K562 (cell line): ENCODE measurements at regions not wholly inside any gene's neighbourhood (a gene's known extent, or its start where the extent isn't known, plus 50 kb on each side); places are given as distances from the start of the nearest gene placed in this dataset.

ENCODE experiments used
- ATAC-seq: fragments of 200-7000 bp; cut with Tn5 transposase; 3 replicates; pipeline ENCODE4 v1.9.1; 2020; ENCODE audit warnings: moderate library complexity
- BruUV-seq: library from RNA; stranded (reverse); fragments of 400-500 nt; replicated peaks from 2 replicates; lab custom pipeline; 2021; lab: Mats Ljungman, UMichigan
- CTCF ChIA-PET: fragments of 300-600 bp; formaldehyde crosslinking; extraction: SDS; loops from one replicate; lab custom pipeline; 2021; ENCODE audit warnings: low intra/inter-chr PET ratio; lab: Yijun Ruan, JAX
- POLR2A ChIA-PET: fragments of 300-600, 350-650 bp; sonication (Branson Sonifier 250); formaldehyde crosslinking; extraction: SDS; loops from one replicate; lab custom pipeline; 2021; ENCODE audit warnings: antibody characterized with exemption, inconsistent platforms; lab: Yijun Ruan, JAX
- DNase-seq, 4 experiments: peaks; one replicate each; pipeline versions ENCODE4 v3.0.0 to v3.0.0-alpha.2; 2011 to 2018; ENCODE audit warnings: low spot score in 3 of 4, mixed read lengths in 3 of 4; ENCODE audit errors: extremely low read depth in 1 of 4
- FAIRE-seq: peaks from 2 replicates; lab custom pipeline; 2011; peaks lifted over from hg19 to GRCh38; lab: Jason Lieb, UNC
- H2AFZ ChIP-seq: 2 replicates; pipeline ENCODE4 v1.6.0; 2011; ENCODE audit warnings: low read depth, low read length, control low read depth, inconsistent platforms
- H3K27ac ChIP-seq: fragments of 200-600 bp; 3 replicates; pipeline ENCODE4 v1.8.0; 2011; ENCODE audit warnings: low read depth, mild to moderate bottlenecking, control low read depth, inconsistent platforms, low read length, moderate library complexity, mixed read lengths; ENCODE audit errors: extremely low read depth
- H3K27me3 ChIP-seq, 2 experiments: fragments of 300-600 bp in 1 of 2; 2 replicates in 1 of 2; 3 replicates in 1 of 2; pipeline versions ENCODE4 v1.6.0 to v1.8.0; 2011; ENCODE audit warnings: inconsistent platforms in 2 of 2, low read length in 2 of 2, mild to moderate bottlenecking in 1 of 2, mixed read lengths in 1 of 2, moderate library complexity in 1 of 2; ENCODE audit not compliant: control insufficient read depth in 2 of 2, insufficient read depth in 2 of 2
- H3K36me3 ChIP-seq: fragments of 300-600 bp; 3 replicates; pipeline ENCODE4 v1.8.0; 2011; ENCODE audit warnings: mild to moderate bottlenecking, low read length, inconsistent platforms; ENCODE audit not compliant: control insufficient read depth, insufficient read depth
- H3K4me1 ChIP-seq, 2 experiments: fragments of 200-600 bp in 1 of 2; replicated peaks in 1 of 2; 2 replicates in 1 of 2; 3 replicates in 1 of 2; pipeline versions ENCODE4 v1.5.1 to v1.8.0; 2011; ENCODE audit warnings: inconsistent platforms in 2 of 2, low read length in 2 of 2, mild to moderate bottlenecking in 1 of 2, mixed read lengths in 1 of 2, moderate library complexity in 1 of 2; ENCODE audit not compliant: control insufficient read depth in 2 of 2, insufficient read depth in 2 of 2
- H3K4me2 ChIP-seq: 2 replicates; pipeline ENCODE4 v1.6.1; 2011; ENCODE audit warnings: low read length, control low read depth, inconsistent platforms, mixed read lengths; ENCODE audit not compliant: insufficient read depth
- H3K4me3 ChIP-seq: fragments of 200-600 bp; sonication (generic), shearing (Covaris generic); 2 replicates; pipeline ENCODE4 v1.5.1; 2016; ENCODE audit warnings: control low read depth, inconsistent platforms
- H3K79me2 ChIP-seq: fragments of 200-600 bp; 3 replicates; pipeline ENCODE4 v1.8.0; 2011; ENCODE audit warnings: low read length, inconsistent platforms; ENCODE audit not compliant: control insufficient read depth, insufficient read depth
- H3K9ac ChIP-seq, 2 experiments: 2 replicates each; pipeline versions ENCODE4 v1.6.0 to v1.6.1; 2011; ENCODE audit warnings: low read depth in 2 of 2, low read length in 2 of 2, control low read depth in 1 of 2, inconsistent platforms in 1 of 2, mild to moderate bottlenecking in 1 of 2, mixed read lengths in 1 of 2; ENCODE audit not compliant: insufficient read depth in 1 of 2
- H3K9me1 ChIP-seq: one replicate; pipeline ENCODE4 v1.6.0; 2011; ENCODE audit warnings: inconsistent platforms, mild to moderate bottlenecking, low read length, moderate library complexity; ENCODE audit not compliant: control insufficient read depth, insufficient read depth
- H3K9me3 ChIP-seq: replicated peaks from 2 replicates; pipeline ENCODE4 v1.5.1; 2011; ENCODE audit warnings: low read depth, low read length, inconsistent platforms; ENCODE audit not compliant: control insufficient read depth, insufficient read depth
- H4K20me1 ChIP-seq: replicated peaks from 2 replicates; pipeline ENCODE4 v1.6.1; 2011; ENCODE audit warnings: low read length, inconsistent platforms, mixed read lengths; ENCODE audit not compliant: control insufficient read depth, insufficient read depth
- ASH1L ChIP-seq: fragments of 450-650 bp; IDR thresholded peaks from 2 replicates; pipeline ENCODE4 v1.6.1; 2018; ENCODE audit warnings: borderline replicate concordance, mild to moderate bottlenecking, low read depth; ENCODE audit not compliant: partially characterized antibody
- ATF7 ChIP-seq: fragments of 450-650 bp; IDR thresholded peaks from 2 replicates; pipeline ENCODE4 v1.7.1; 2014; ENCODE audit warnings: mild to moderate bottlenecking, moderate library complexity
- CBFA2T2 ChIP-seq: fragments of 450-650 bp; conservative IDR thresholded peaks from 2 replicates; pipeline ENCODE4 v1.6.1; 2017; ENCODE audit warnings: mild to moderate bottlenecking
- HNRNPUL1 ChIP-seq: fragments of 200-400 bp; formaldehyde crosslinking; IDR thresholded peaks from 2 replicates; pipeline ENCODE4 v1.6.1; 2017; ENCODE audit warnings: low read length
- KLF13 ChIP-seq: fragments of 450-650 bp; IDR thresholded peaks from 2 replicates; pipeline ENCODE4 v1.6.1; 2016; ENCODE audit warnings: missing genetic modification characterization, low read depth, mild to moderate bottlenecking, missing compliant biosample characterization, moderate library complexity, borderline replicate concordance
- MCM5 ChIP-seq: fragments of 450-650 bp; IDR thresholded peaks from 2 replicates; pipeline ENCODE4 v1.6.1; 2016; ENCODE audit warnings: low read depth
- NR4A1 ChIP-seq, 2 experiments: fragments of 250-450 bp in 1 of 2; fragments of 450-650 bp in 1 of 2; sonication (Bioruptor Pico) in 1 of 2; IDR thresholded peaks; 2 replicates each; pipeline versions ENCODE4 v1.4.0 to v1.6.1; 2016 to 2020; ENCODE audit warnings: mild to moderate bottlenecking in 2 of 2, missing compliant biosample characterization in 1 of 2, missing genetic modification characterization in 1 of 2, moderate library complexity in 1 of 2
- RHOXF2B ChIP-seq: fragments of 250-450 bp; sonication (Bioruptor Pico); conservative IDR thresholded peaks from 2 replicates; pipeline ENCODE4 v1.5.1; 2021
- SMARCA4 ChIP-seq: fragments of 450-650 bp; IDR thresholded peaks from 2 replicates; pipeline ENCODE4 v1.6.1; 2016
- TRIM24 ChIP-seq, 2 experiments: fragments of 450-650 bp; IDR thresholded peaks; 2 replicates each; pipeline ENCODE4 v1.6.1; 2016
- ZKSCAN1 ChIP-seq: fragments of 150-350 bp; IDR thresholded peaks from 2 replicates; pipeline ENCODE4 v1.6.1; 2016; ENCODE audit warnings: low read depth, low read length
- ZNF274 ChIP-seq: IDR thresholded peaks from 2 replicates; pipeline ENCODE4 v1.6.1; 2011; ENCODE audit warnings: low read depth, mild to moderate bottlenecking, low read length, moderate library complexity, borderline replicate concordance
- ZNF655 ChIP-seq: fragments of 250-450 bp; sonication (Bioruptor Pico); IDR thresholded peaks from 2 replicates; pipeline ENCODE4 v1.5.0; 2021
- WGBS: fragments of 100-300 bp; shearing (Covaris generic); methylation state at CpG from one replicate; pipeline ENCODE4 v1.1.6; 2016; ENCODE audit warnings: low coverage, mixed read lengths; ENCODE audit not compliant: insufficient coverage; ENCODE audit errors: missing lambda C conversion rate; 5-methylcytosine and 5-hydroxymethylcytosine counted together
- in situ Hi-C: fragments of 300-500 bp; cut with MboI; formaldehyde crosslinking; loops from 4 replicates; pipeline ENCODE4 v1.15.0; 2018; ENCODE audit warnings: inconsistent platforms, mixed read lengths
- intact Hi-C: fragments of 100-400 bp; cut with micrococcal nuclease; formaldehyde crosslinking; loops from 2 replicates; pipeline ENCODE4 v1.14.2; 2022
- TF ChIP-seq, protein P1 (sequence below): sonication (generic); formaldehyde crosslinking; IDR thresholded peaks from 2 replicates; pipeline ENCODE4 v1.8.1; 2022; ENCODE audit warnings: missing genetic modification reagents
- TF ChIP-seq, protein P2 (sequence below), 2 experiments: IDR thresholded peaks in 1 of 2; conservative IDR thresholded peaks in 1 of 2; 2 replicates each; pipeline ENCODE4 v1.6.1; 2016; ENCODE audit warnings: low read depth in 2 of 2, mild to moderate bottlenecking in 1 of 2, missing compliant biosample characterization in 1 of 2, missing genetic modification characterization in 1 of 2, moderate library complexity in 1 of 2

GRCh38 chr7:15087771-15088170, 185.2 kb upstream of the DGKB start:
- Histone ChIP-seq H3K9me1 (no peaks in the 10 kb centered on the region), H4K20me1 (no peaks in the 10 kb centered on the region), H3K4me1 (no peaks in the 10 kb centered on the region), H2AFZ (no peak overlapping the region), H3K27ac (no peak overlapping the region), H3K4me2 (no peak overlapping the region), H3K27me3 (no peaks in the 10 kb centered on the region), H3K9me3 (no peaks in the 10 kb centered on the region), H3K4me3 (no peak overlapping the region), H3K9ac (no peak overlapping the region), H3K36me3 (no peaks in the 10 kb centered on the region), H3K79me2 (no peaks in the 10 kb centered on the region)
- DNase-seq (no peak), ATAC-seq (no peak), FAIRE-seq (no peak)
- no TSS peak for BruUV-seq
- intact Hi-C loops (no loop called here), in situ Hi-C loops (no loop called here)
- ChIA-PET POLR2A (no interaction called here), CTCF (no interaction called here)
- no peak for TF ChIP-seq ZKSCAN1
- TF ChIP-seq NR4A1 (CRISPR knock-in tag; IDR thresholded peaks at IDR 0.05) = no peak
- no peak for TF ChIP-seq NR4A1 (tag; IDR thresholded peaks at IDR 0.05)
- TF ChIP-seq, protein P1, sequence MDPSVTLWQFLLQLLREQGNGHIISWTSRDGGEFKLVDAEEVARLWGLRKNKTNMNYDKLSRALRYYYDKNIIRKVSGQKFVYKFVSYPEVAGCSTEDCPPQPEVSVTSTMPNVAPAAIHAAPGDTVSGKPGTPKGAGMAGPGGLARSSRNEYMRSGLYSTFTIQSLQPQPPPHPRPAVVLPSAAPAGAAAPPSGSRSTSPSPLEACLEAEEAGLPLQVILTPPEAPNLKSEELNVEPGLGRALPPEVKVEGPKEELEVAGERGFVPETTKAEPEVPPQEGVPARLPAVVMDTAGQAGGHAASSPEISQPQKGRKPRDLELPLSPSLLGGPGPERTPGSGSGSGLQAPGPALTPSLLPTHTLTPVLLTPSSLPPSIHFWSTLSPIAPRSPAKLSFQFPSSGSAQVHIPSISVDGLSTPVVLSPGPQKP = no peak
- TF ChIP-seq MCM5 = no peak
- TF ChIP-seq KLF13 (tag) = no peak
- no peak for TF ChIP-seq RHOXF2B (CRISPR knock-in tag)
- TF ChIP-seq CBFA2T2 = no peak
- TF ChIP-seq ZNF274 = no peak
- no peak for TF ChIP-seq HNRNPUL1
- TF ChIP-seq SMARCA4 = no peak
- TF ChIP-seq TRIM24 (IDR thresholded peaks at IDR 0.05) = no peak
- TF ChIP-seq, protein P2, sequence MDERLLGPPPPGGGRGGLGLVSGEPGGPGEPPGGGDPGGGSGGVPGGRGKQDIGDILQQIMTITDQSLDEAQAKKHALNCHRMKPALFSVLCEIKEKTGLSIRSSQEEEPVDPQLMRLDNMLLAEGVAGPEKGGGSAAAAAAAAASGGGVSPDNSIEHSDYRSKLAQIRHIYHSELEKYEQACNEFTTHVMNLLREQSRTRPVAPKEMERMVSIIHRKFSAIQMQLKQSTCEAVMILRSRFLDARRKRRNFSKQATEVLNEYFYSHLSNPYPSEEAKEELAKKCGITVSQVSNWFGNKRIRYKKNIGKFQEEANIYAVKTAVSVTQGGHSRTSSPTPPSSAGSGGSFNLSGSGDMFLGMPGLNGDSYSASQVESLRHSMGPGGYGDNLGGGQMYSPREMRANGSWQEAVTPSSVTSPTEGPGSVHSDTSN (CRISPR knock-in tag; IDR thresholded peaks at IDR 0.05; ENCODE audit: low read depth) = no peak
- TF ChIP-seq, protein P2 (tag; conservative IDR thresholded peaks at IDR 0.05; ENCODE audit: low read depth) = no peak
- TF ChIP-seq ATF7 = no peak
- TF ChIP-seq ASH1L = no peak
- TF ChIP-seq ZNF655 (CRISPR knock-in tag) = no peak
- 0% methylated on average over 4 of the region's 4 CpGs for WGBS
